Panc1 (cell line): ENCODE measurements at regions not wholly inside any gene's neighbourhood (a gene's known extent, or its start where the extent isn't known, plus 50 kb on each side); places are given as distances from the start of the nearest gene placed in this dataset.
A peak's percentile ranks its signal among the peaks of the same experiment; 100 is the strongest.

ENCODE experiments used
- CTCF ChIP-seq: fragments of 450-650 bp; IDR thresholded peaks from 2 replicates; pipeline ENCODE4 v1.5.1; 2017; ENCODE audit warnings: mild to moderate bottlenecking
- POLR2AphosphoS5 ChIP-seq: IDR thresholded peaks from 2 replicates; pipeline ENCODE4 v1.6.1; 2012; ENCODE audit warnings: mild to moderate bottlenecking, low read depth, low read length, moderate library complexity
- REST ChIP-seq, 2 experiments: IDR thresholded peaks; 2 replicates each; pipeline ENCODE4 v1.6.1; 2011 to 2012; ENCODE audit warnings: low read depth in 2 of 2, control low read depth in 1 of 2, low read length in 1 of 2, mild to moderate bottlenecking in 1 of 2, moderate library complexity in 1 of 2; ENCODE audit not compliant: insufficient read depth in 1 of 2

- TF ChIP-seq POLR2AphosphoS5 (no peak), CTCF (peak; percentile 78), REST (IDR thresholded peaks at IDR 0.05; ENCODE audit: insufficient read depth in 1 of 2, low read depth in 2 of 2, low read length in 1 of 2) (no peak)
These were observed 394.5 kb upstream of the DPPA4 start for GRCh38 chr3:109731639-109732473.
